Amniotic stem cell (primary cell): ENCODE measurements at regions not wholly inside any gene's neighbourhood (a gene's known extent, or its start where the extent isn't known, plus 50 kb on each side); places are given as distances from the start of the nearest gene placed in this dataset.
A peak's percentile ranks its signal among the peaks of the same experiment; 100 is the strongest.
"Not testable (repeated sequence)": the region's sequence is repeated elsewhere in the genome, so short reads cannot be mapped to it uniquely, and the experiment has no call there.

Experiments
- DNase-seq: peaks from one replicate; lab custom pipeline; 2025; lab: John Stamatoyannopoulos, UW

- not testable (repeated sequence) for DNase-seq
Measured at GRCh38 chr1:79230751-79231150, 224.2 kb upstream of the ADGRL4 start.

GRCh38 chr1:79226963-79227362 is 220.4 kb upstream of the ADGRL4 start:
- no peak for DNase-seq

GRCh38 chr1:79224537-79224936 is 218.0 kb upstream of the ADGRL4 start:
- no peak for DNase-seq

GRCh38 chr1:79220509-79220908 is 214.0 kb upstream of the ADGRL4 start:
- no peak for DNase-seq

- DNase-seq: no peak
Measured at GRCh38 chr1:79215311-79215710, 208.8 kb upstream of the ADGRL4 start.

- no peak for DNase-seq
Measured at GRCh38 chr1:79207786-79208185, 201.3 kb upstream of the ADGRL4 start.

- no peak for DNase-seq
Measured at GRCh38 chr1:79207331-79207730, 200.8 kb upstream of the ADGRL4 start.

GRCh38 chr1:79204779-79205479 is 198.4 kb upstream of the ADGRL4 start:
- DNase-seq: no peak

- DNase-seq: no peak
Measured at GRCh38 chr1:79198832-79199231, 192.3 kb upstream of the ADGRL4 start.

- DNase-seq: no peak
Measured at GRCh38 chr1:79197421-79197820, 190.9 kb upstream of the ADGRL4 start.

- no peak for DNase-seq
Measured at GRCh38 chr1:79196211-79196610, 189.7 kb upstream of the ADGRL4 start.

GRCh38 chr1:79193211-79194079 is 186.9 kb upstream of the ADGRL4 start:
- no peak for DNase-seq

GRCh38 chr1:79190074-79190473 is 183.5 kb upstream of the ADGRL4 start:
- no peak for DNase-seq

GRCh38 chr1:79188337-79188736 is 181.8 kb upstream of the ADGRL4 start:
- DNase-seq: no peak

- no peak for DNase-seq
Measured at GRCh38 chr1:79186260-79186659, 179.7 kb upstream of the ADGRL4 start.

GRCh38 chr1:79177844-79178243 is 171.3 kb upstream of the ADGRL4 start:
- DNase-seq: no peak

- peak; percentile 39 for DNase-seq
Measured at GRCh38 chr1:79161077-79161476, 154.5 kb upstream of the ADGRL4 start.

GRCh38 chr1:79155991-79156390 is 149.5 kb upstream of the ADGRL4 start:
- DNase-seq: no peak

GRCh38 chr1:79151006-79151796 is 144.7 kb upstream of the ADGRL4 start:
- no peak for DNase-seq

- DNase-seq: no peak
Measured at GRCh38 chr1:79150576-79150975, 144.0 kb upstream of the ADGRL4 start.

GRCh38 chr1:79138227-79138626 is 131.7 kb upstream of the ADGRL4 start:
- not testable (repeated sequence) for DNase-seq

- no peak for DNase-seq
Measured at GRCh38 chr1:79133774-79134364, 127.3 kb upstream of the ADGRL4 start.
